Myocyte (in vitro differentiated cells): ENCODE measurements at regions not wholly inside any gene's neighbourhood (a gene's known extent, or its start where the extent isn't known, plus 50 kb on each side); places are given as distances from the start of the nearest gene placed in this dataset.

Source experiments
- DNase-seq: peaks from one replicate; pipeline ENCODE4 v3.0.0-alpha.2; 2012; ENCODE audit warnings: low read depth

GRCh38 chr3:59424268-59425010, 374.6 kb upstream of the CFAP20DC start:
- DNase-seq: peak; percentile 61

- DNase-seq: no peak
These were observed 373.9 kb upstream of the CFAP20DC start for GRCh38 chr3:59423707-59424106.

GRCh38 chr3:59422312-59422711, 372.5 kb upstream of the CFAP20DC start:
- no peak for DNase-seq

GRCh38 chr3:59418836-59419235, 369.0 kb upstream of the CFAP20DC start:
- no peak for DNase-seq

- no peak for DNase-seq
These were observed 362.7 kb upstream of the CFAP20DC start for GRCh38 chr3:59412516-59412915.

- DNase-seq: no peak
These were observed 361.9 kb upstream of the CFAP20DC start for GRCh38 chr3:59411694-59412093.

- no peak for DNase-seq
These were observed 361.4 kb upstream of the CFAP20DC start for GRCh38 chr3:59411186-59411585.

- no peak for DNase-seq
These were observed 358.3 kb upstream of the CFAP20DC start for GRCh38 chr3:59408047-59408624.

- no peak for DNase-seq
These were observed 357.6 kb upstream of the CFAP20DC start for GRCh38 chr3:59407425-59407824.

- DNase-seq: no peak
These were observed 357.1 kb upstream of the CFAP20DC start for GRCh38 chr3:59406943-59407342.

GRCh38 chr3:59404851-59405250, 355.0 kb upstream of the CFAP20DC start:
- DNase-seq: no peak

- no peak for DNase-seq
These were observed 354.2 kb upstream of the CFAP20DC start for GRCh38 chr3:59404064-59404463.

- DNase-seq: no peak
These were observed 352.1 kb upstream of the CFAP20DC start for GRCh38 chr3:59401924-59402323.

GRCh38 chr3:59392116-59392515, 342.3 kb upstream of the CFAP20DC start:
- no peak for DNase-seq

GRCh38 chr3:59391131-59391530, 341.3 kb upstream of the CFAP20DC start:
- DNase-seq: no peak

GRCh38 chr3:59388555-59389270, 338.9 kb upstream of the CFAP20DC start:
- peak; percentile 6 for DNase-seq

- DNase-seq: no peak
These were observed 336.3 kb upstream of the CFAP20DC start for GRCh38 chr3:59386165-59386564.

GRCh38 chr3:59385547-59385946, 335.7 kb upstream of the CFAP20DC start:
- DNase-seq: no peak

GRCh38 chr3:59381282-59381681, 331.5 kb upstream of the CFAP20DC start:
- DNase-seq: no peak

- no peak for DNase-seq
These were observed 330.3 kb upstream of the CFAP20DC start for GRCh38 chr3:59380146-59380545.

GRCh38 chr3:59374818-59375211, 325.0 kb upstream of the CFAP20DC start:
- DNase-seq: no peak

- DNase-seq: no peak
These were observed 324.4 kb upstream of the CFAP20DC start for GRCh38 chr3:59374091-59374817.
